LNCAP (cell line): ENCODE measurements at regions not wholly inside any gene's neighbourhood (a gene's known extent, or its start where the extent isn't known, plus 50 kb on each side); places are given as distances from the start of the nearest gene placed in this dataset.

Experiments used
- CTCF ChIP-seq: fragments of 450-650 bp; IDR thresholded peaks from 2 replicates; pipeline ENCODE4 v1.5.1; 2017; ENCODE audit warnings: mild to moderate bottlenecking

- TF ChIP-seq CTCF = no peak
Observed at GRCh38 chr13:90857921-90858320, 489.6 kb upstream of the MIR17HG start.

- no peak for TF ChIP-seq CTCF
Observed at GRCh38 chr13:90866006-90866405, 481.5 kb upstream of the MIR17HG start.

- TF ChIP-seq CTCF = peak; percentile 75
Observed at GRCh38 chr13:90867336-90867683, 480.2 kb upstream of the MIR17HG start.

GRCh38 chr13:90868321-90868920 lies 479.1 kb upstream of the MIR17HG start:
- peak; percentile 66 for TF ChIP-seq CTCF

- no peak for TF ChIP-seq CTCF
Observed at GRCh38 chr13:90869580-90869979, 477.9 kb upstream of the MIR17HG start.

- TF ChIP-seq CTCF = no peak
Observed at GRCh38 chr13:90872491-90873025, 474.9 kb upstream of the MIR17HG start.

GRCh38 chr13:90880790-90881189 lies 466.7 kb upstream of the MIR17HG start:
- TF ChIP-seq CTCF = no peak

GRCh38 chr13:90882551-90882950 lies 464.9 kb upstream of the MIR17HG start:
- no peak for TF ChIP-seq CTCF
